GM12878 (cell line): ENCODE measurements at regions not wholly inside any gene's neighbourhood (a gene's known extent, or its start where the extent isn't known, plus 50 kb on each side); places are given as distances from the start of the nearest gene placed in this dataset.

Experiments used
- ATAC-seq: fragments of 200-7000 bp; cut with Tn5 transposase; 3 replicates; pipeline ENCODE4 v1.9.1; 2020; ENCODE audit warnings: mild to moderate bottlenecking, moderate library complexity
- BruUV-seq: library from RNA; stranded (reverse); fragments of 400-500 nt; replicated peaks from 2 replicates; lab custom pipeline; 2021; lab: Mats Ljungman, UMichigan
- CTCF ChIA-PET: fragments of 300-600 bp; sonication (Branson Sonifier 250); formaldehyde crosslinking; extraction: SDS; loops from one replicate; lab custom pipeline; 2021; ENCODE audit warnings: inconsistent platforms; lab: Yijun Ruan, JAX
- POLR2A ChIA-PET: fragments of 350-600 bp; formaldehyde crosslinking; extraction: SDS; loops from one replicate; lab custom pipeline; 2021; ENCODE audit warnings: inconsistent platforms; lab: Charles Lee
- RAD21 ChIA-PET: fragments of 300-600 bp; sonication (Branson Sonifier 250); formaldehyde crosslinking; loops from one replicate; lab custom pipeline; 2023; ENCODE audit warnings: antibody characterized with exemption; ENCODE audit not compliant: unreplicated experiment; lab: Charles Lee
- SMC1A ChIA-PET: fragments of 300-600 bp; sonication (Branson Sonifier 250); formaldehyde crosslinking; loops from one replicate; lab custom pipeline; 2023; ENCODE audit not compliant: unreplicated experiment, uncharacterized antibody; lab: Charles Lee
- DNase-seq: peaks from one replicate; pipeline ENCODE4 v3.0.0-alpha.2; 2011; ENCODE audit warnings: low read depth, low spot score
- FAIRE-seq: peaks from 3 replicates; lab custom pipeline; 2011; peaks lifted over from hg19 to GRCh38; lab: Jason Lieb, UNC
- H2AFZ ChIP-seq: 2 replicates; pipeline ENCODE4 v1.6.0; 2011; ENCODE audit warnings: low read depth, low read length, control low read depth; ENCODE audit not compliant: control insufficient read depth
- H3K27ac ChIP-seq: 2 replicates; pipeline ENCODE4 v1.5.1; 2011; ENCODE audit warnings: control low read depth; ENCODE audit not compliant: control insufficient read depth, insufficient read depth
- H3K27me3 ChIP-seq, 2 experiments: replicated peaks in 1 of 2; 2 replicates each; pipeline versions ENCODE4 v1.6.0 to v1.6.1; 2011; ENCODE audit warnings: low read length in 1 of 2; ENCODE audit not compliant: control insufficient read depth in 2 of 2, insufficient read depth in 2 of 2
- H3K36me3 ChIP-seq, 2 experiments: 2 replicates each; pipeline ENCODE4 v1.5.1; 2011; ENCODE audit warnings: low read length in 1 of 2; ENCODE audit not compliant: control insufficient read depth in 2 of 2, insufficient read depth in 2 of 2
- H3K4me1 ChIP-seq: 2 replicates; pipeline ENCODE4 v1.6.1; 2011; ENCODE audit warnings: mild to moderate bottlenecking, low read length, moderate library complexity, mixed read lengths; ENCODE audit not compliant: control insufficient read depth, insufficient read depth
- H3K4me2 ChIP-seq: 2 replicates; pipeline ENCODE4 v1.6.0; 2011; ENCODE audit warnings: control low read depth; ENCODE audit not compliant: control insufficient read depth, insufficient read depth
- H3K4me3 ChIP-seq: fragments of 200-600 bp; sonication (generic); 2 replicates; pipeline ENCODE4 v1.5.1; 2016
- H3K79me2 ChIP-seq: 2 replicates; pipeline ENCODE4 v1.6.0; 2011; ENCODE audit warnings: low read length; ENCODE audit not compliant: control insufficient read depth, insufficient read depth
- H3K9ac ChIP-seq: 2 replicates; pipeline ENCODE4 v1.8.0; 2011; ENCODE audit warnings: low read length, control low read depth, mixed read lengths; ENCODE audit not compliant: control insufficient read depth, insufficient read depth
- H3K9me3 ChIP-seq: replicated peaks from 3 replicates; pipeline ENCODE4 v1.5.1; 2011; ENCODE audit warnings: mild to moderate bottlenecking, low read length; ENCODE audit not compliant: control insufficient read depth, insufficient read depth
- H4K20me1 ChIP-seq: 2 replicates; pipeline ENCODE4 v1.6.0; 2011; ENCODE audit not compliant: control insufficient read depth, insufficient read depth
- CREB1 ChIP-seq: IDR thresholded peaks from 2 replicates; pipeline ENCODE4 v1.6.1; 2012; ENCODE audit warnings: low read depth, mild to moderate bottlenecking, inconsistent platforms
- DPF2 ChIP-seq: fragments of 450-650 bp; IDR thresholded peaks from 2 replicates; pipeline ENCODE4 v1.6.1; 2017; ENCODE audit warnings: mild to moderate bottlenecking
- EGR1 ChIP-seq, 2 experiments: IDR thresholded peaks; 1 replicate in 1 of 2; 2 replicates in 1 of 2; pipeline ENCODE4 v1.6.1; 2011 to 2012; ENCODE audit warnings: low read depth in 2 of 2, low read length in 2 of 2, borderline replicate concordance in 1 of 2, mild to moderate bottlenecking in 1 of 2, moderate library complexity in 1 of 2
- EP300 ChIP-seq, 2 experiments: fragments of 150-350 bp in 1 of 2; IDR thresholded peaks; 2 replicates each; pipeline ENCODE4 v1.6.1; 2011 to 2012; ENCODE audit warnings: low read depth in 2 of 2, low read length in 2 of 2, borderline replicate concordance in 1 of 2, improper control_type of control experiment in 1 of 2, inconsistent platforms in 1 of 2; ENCODE audit not compliant: control insufficient read depth in 1 of 2
- FOS ChIP-seq: IDR thresholded peaks from 3 replicates; pipeline ENCODE4 v1.6.1; 2011; ENCODE audit warnings: borderline replicate concordance; ENCODE audit not compliant: insufficient read length; ENCODE audit errors: extremely low read depth
- HCFC1 ChIP-seq: fragments of 150-350 bp; IDR thresholded peaks from 2 replicates; pipeline ENCODE4 v1.6.1; 2014; ENCODE audit warnings: low read length
- IKZF2 ChIP-seq, 2 experiments: fragments of 450-650 bp; IDR thresholded peaks; 2 replicates each; pipeline ENCODE4 v1.6.1; 2017; ENCODE audit warnings: mild to moderate bottlenecking in 2 of 2, moderate library complexity in 2 of 2
- KLF5 ChIP-seq: fragments of 450-650 bp; IDR thresholded peaks from 2 replicates; pipeline ENCODE4 v1.6.1; 2014; ENCODE audit warnings: mild to moderate bottlenecking; ENCODE audit not compliant: partially characterized antibody
- MEF2A ChIP-seq: IDR thresholded peaks from 2 replicates; pipeline ENCODE4 v1.6.1; 2011; ENCODE audit warnings: low read depth, mild to moderate bottlenecking, low read length, moderate library complexity; ENCODE audit not compliant: insufficient read depth
- MTA3 ChIP-seq: IDR thresholded peaks from 2 replicates; pipeline ENCODE4 v1.6.1; 2012; ENCODE audit warnings: low read length, inconsistent platforms, borderline replicate concordance
- NR2C1 ChIP-seq: fragments of 450-650 bp; IDR thresholded peaks from 2 replicates; pipeline ENCODE4 v1.6.1; 2017; ENCODE audit warnings: antibody characterized with exemption, mild to moderate bottlenecking, moderate library complexity
- NR2F1 ChIP-seq: fragments of 450-650 bp; conservative IDR thresholded peaks from 2 replicates; pipeline ENCODE4 v1.6.1; 2017; ENCODE audit warnings: mild to moderate bottlenecking
- POLR2A ChIP-seq: IDR thresholded peaks from 2 replicates; pipeline ENCODE4 v1.6.1; 2011; ENCODE audit warnings: low read depth, mild to moderate bottlenecking, low read length
- RB1 ChIP-seq: fragments of 450-650 bp; formaldehyde crosslinking; IDR thresholded peaks from 2 replicates; pipeline ENCODE4 v1.6.1; 2017; ENCODE audit warnings: mild to moderate bottlenecking, borderline replicate concordance
- STAT3 ChIP-seq: IDR thresholded peaks from 2 replicates; pipeline ENCODE4 v1.6.1; 2011; ENCODE audit warnings: low read depth, low read length, improper control_type of control experiment
- WGBS: methylation state at CpG from one replicate; pipeline ENCODE4 v1.1.6; 2016; ENCODE audit warnings: low lambda C conversion rate; ENCODE audit not compliant: insufficient replicate concordance, insufficient coverage; ENCODE audit errors: missing lambda C conversion rate; 5-methylcytosine and 5-hydroxymethylcytosine counted together
- in situ Hi-C: fragments of 300-500 bp; cut with MboI; formaldehyde crosslinking; loops from 9 replicates; pipeline ENCODE4 v1.14.3; 2018; ENCODE audit warnings: mixed read lengths
- intact Hi-C: fragments of 100-400 bp; cut with micrococcal nuclease; formaldehyde crosslinking; loops from one replicate; pipeline ENCODE4 v1.14.2; 2022; ENCODE audit not compliant: unreplicated experiment

GRCh38 chr5:104023739-104024138 is 461.1 kb upstream of the NUDT12 start:
- Histone ChIP-seq H3K9me3 (no peaks in the 10 kb centered on the region), H3K4me2 (no peak overlapping the region), H3K27me3 (no peaks in the 10 kb centered on the region), H4K20me1 (no peaks in the 10 kb centered on the region), H3K4me3 (no peak overlapping the region), H3K4me1 (no peaks in the 10 kb centered on the region), H3K27ac (no peak overlapping the region), H3K79me2 (no peaks in the 10 kb centered on the region), H3K9ac (no peak overlapping the region), H3K36me3 (no peaks in the 10 kb centered on the region), H2AFZ (no peak overlapping the region)
- in situ Hi-C loops, result no loop called here
- TF ChIP-seq POLR2A, result no peak
- TF ChIP-seq HCFC1, result no peak
- no peak for TF ChIP-seq NR2F1
- no peak for TF ChIP-seq STAT3
- TF ChIP-seq IKZF2 (IDR thresholded peaks at IDR 0.05), result no peak
- TF ChIP-seq FOS, result no peak
- no peak for TF ChIP-seq MTA3
- TF ChIP-seq EGR1 (IDR thresholded peaks at IDR 0.05; ENCODE audit: borderline replicate concordance in 1 of 2, low read depth in 2 of 2, low read length in 2 of 2), result no peak
- TF ChIP-seq DPF2, result no peak
- TF ChIP-seq EP300 (IDR thresholded peaks at IDR 0.05; ENCODE audit: borderline replicate concordance in 1 of 2, control insufficient read depth in 1 of 2, low read depth in 2 of 2, low read length in 2 of 2), result no peak
- TF ChIP-seq KLF5, result no peak
- TF ChIP-seq RB1, result no peak
- TF ChIP-seq MEF2A, result no peak
- TF ChIP-seq NR2C1, result no peak
- TF ChIP-seq CREB1, result no peak
- SMC1A ChIA-PET, result no interaction called here
- FAIRE-seq, result no peak
- no peak for ATAC-seq
- RAD21 ChIA-PET, result no interaction called here
- 46% methylated on average over 2 of the region's 2 CpGs for WGBS
- no peak for DNase-seq
- CTCF ChIA-PET, result interaction anchor here (1.0 kb wide), 1 partner anchor 9 kb away, joined by 4 read pairs; no protein-coding TSS in a partner anchor
- POLR2A ChIA-PET, result no interaction called here
- intact Hi-C loops, result no loop called here
- no TSS peak for BruUV-seq
